GM21423 (cell line): ENCODE measurements at regions not wholly inside any gene's neighbourhood (a gene's known extent, or its start where the extent isn't known, plus 50 kb on each side); places are given as distances from the start of the nearest gene placed in this dataset.

Source experiments
- ATAC-seq: cut with Tn5 transposase; IDR thresholded peaks from one replicate; pipeline ENCODE4 v1.9.1; 2021; ENCODE audit warnings: mild to moderate bottlenecking, moderate library complexity; ENCODE audit not compliant: unreplicated experiment

DNA sequence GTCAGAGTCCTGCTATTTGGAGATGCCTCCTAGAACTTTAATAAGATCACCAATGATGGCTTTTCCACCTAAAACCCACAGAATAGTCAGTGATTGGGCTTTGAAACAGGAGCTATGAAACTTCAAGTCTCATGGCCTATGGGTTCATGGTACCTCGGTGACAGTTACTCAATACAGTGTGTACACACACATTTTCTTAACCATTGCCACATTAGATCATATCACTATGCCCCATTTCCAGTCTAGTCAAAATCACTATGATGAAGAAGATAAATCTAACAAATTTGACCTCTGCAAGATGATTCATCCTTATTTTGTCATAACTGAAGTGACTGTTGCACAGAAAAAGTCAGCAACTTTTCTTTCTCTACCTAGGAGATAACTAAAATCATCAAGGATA is 86.8 kb upstream of the OR13F1 start:
- no peak for ATAC-seq

DNA sequence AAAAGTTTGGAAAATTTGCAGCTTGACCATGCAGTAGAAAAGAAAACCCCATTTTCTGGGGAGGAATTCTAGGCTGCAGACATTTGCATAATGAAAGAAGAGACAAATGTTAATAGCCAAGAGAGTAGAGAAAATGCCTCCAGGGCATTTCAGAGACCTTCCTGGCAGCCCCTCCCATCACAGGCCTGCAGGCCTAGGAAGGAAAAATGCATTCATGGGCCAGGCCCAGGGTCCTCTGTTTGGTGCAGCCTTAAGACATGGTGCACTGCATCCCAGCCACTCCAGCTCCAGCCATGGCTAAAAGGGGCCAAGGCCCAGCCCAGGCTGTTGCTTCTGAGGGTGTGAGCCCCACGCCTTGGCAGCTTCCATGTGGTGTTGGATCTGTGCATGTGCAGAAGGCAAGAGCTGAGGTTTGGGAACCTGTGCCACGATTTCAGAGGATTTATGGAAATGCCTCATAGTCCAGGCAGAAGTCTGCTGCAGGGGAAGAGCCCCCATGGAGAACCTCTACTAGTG is 75.0 kb upstream of the OR13F1 start:
- no peak for ATAC-seq

DNA sequence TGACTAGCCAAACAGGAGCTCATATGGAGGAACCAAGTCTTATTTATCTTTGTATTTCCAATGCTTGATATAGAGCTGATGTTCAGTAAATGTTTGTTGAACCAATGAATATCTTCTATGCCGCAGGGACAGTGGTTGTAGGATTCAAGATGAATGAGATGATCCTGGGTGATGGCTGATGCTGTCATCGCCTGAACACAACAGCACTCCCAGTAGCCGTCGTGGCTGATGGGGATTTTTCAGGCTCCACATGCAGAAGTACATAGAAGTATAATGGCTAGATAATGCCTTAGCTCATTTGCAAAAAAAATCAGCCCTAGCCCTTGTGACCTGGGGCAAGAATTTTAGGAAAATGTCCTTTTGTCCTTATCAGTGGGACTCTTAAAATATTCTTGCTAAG is 69.0 kb upstream of the OR13F1 start:
- no peak for ATAC-seq

GRCh38 chr9:104448036-104448435 is 56.0 kb upstream of the OR13F1 start:
- ATAC-seq, result no peak
